Tibial nerve (tissue), 4 donors: ENCODE measurements at regions not wholly inside any gene's neighbourhood (a gene's known extent, or its start where the extent isn't known, plus 50 kb on each side); places are given as distances from the start of the nearest gene placed in this dataset.

Experiments used
- DNase-seq, 2 donors: peaks; one replicate each; pipeline ENCODE4 v3.0.0-alpha.2; 2019; ENCODE audit warnings: low spot score in 2 of 2
- H3K27ac ChIP-seq, 4 donors: fragments of 200-600 bp; sonication (generic) in 3 of 4; one replicate each; pipeline ENCODE4 v1.5.1; 2017 to 2019; ENCODE audit warnings: mild to moderate bottlenecking in 1 of 4
- H3K27me3 ChIP-seq, 2 donors: fragments of 200-600 bp; sonication (generic) in 1 of 2; one replicate each; pipeline versions ENCODE4 v1.5.1 to v1.6.0; 2017 to 2019
- H3K36me3 ChIP-seq, 3 donors: fragments of 200-600 bp; sonication (generic); one replicate each; pipeline ENCODE4 v1.5.1; 2018 to 2019
- H3K4me1 ChIP-seq, 4 donors: fragments of 200-600 bp; sonication (generic) in 3 of 4; one replicate each; pipeline ENCODE4 v1.5.1; 2017 to 2019
- H3K4me3 ChIP-seq, 4 donors: fragments of 200-600 bp; sonication (generic) in 3 of 4; one replicate each; pipeline ENCODE4 v1.5.1; 2017 to 2019; ENCODE audit warnings: mild to moderate bottlenecking in 1 of 4, moderate library complexity in 1 of 4
- H3K9me3 ChIP-seq, 4 donors: fragments of 200-600 bp; sonication (generic) in 3 of 4; one replicate each; pipeline ENCODE4 v1.5.1; 2017 to 2019
- CTCF ChIP-seq, 5 experiments: fragments of 200-600 bp in 3 of 5; fragments of 450-650 bp in 2 of 5; sonication (generic) in 3 of 5; IDR thresholded peaks; one replicate each; pipeline ENCODE4 v1.5.1; 2016 to 2019; ENCODE audit warnings: antibody characterized with exemption in 5 of 5, mild to moderate bottlenecking in 3 of 5, moderate library complexity in 2 of 5
- EP300 ChIP-seq, 2 donors: sonication (generic); formaldehyde crosslinking; IDR thresholded peaks; one replicate each; pipeline ENCODE4 v1.6.1; 2017; ENCODE audit warnings: antibody characterized with exemption in 2 of 2, mild to moderate bottlenecking in 1 of 2
- POLR2A ChIP-seq, 2 donors: fragments of 450-650 bp; IDR thresholded peaks; one replicate each; pipeline ENCODE4 v1.6.1; 2017; ENCODE audit warnings: antibody characterized with exemption in 2 of 2, mild to moderate bottlenecking in 2 of 2, moderate library complexity in 2 of 2
- WGBS, 2 donors: methylation state at CpG; one replicate each; pipeline ENCODE4 v1.1.5; 2018; 5-methylcytosine and 5-hydroxymethylcytosine counted together

GRCh38 chr1:106254748-106255147 lies 801.7 kb upstream of the PRMT6 start:
- WGBS, 2 donors, result 69 to 77% methylated on average over 1 of the region's 1 CpG
- H3K27me3 ChIP-seq, result no peaks in the 10 kb centered on the region
- H3K9me3 ChIP-seq, result peaks cover 0 to 1% (median 0%) of the 10 kb centered on the region in 4 donors
- H3K27ac ChIP-seq, result no peak overlapping the region
- no peaks in the 10 kb centered on the region for H3K36me3 ChIP-seq
- no peak for DNase-seq
- H3K4me1 ChIP-seq, result no peaks in the 10 kb centered on the region
- no peak overlapping the region for H3K4me3 ChIP-seq
- TF ChIP-seq EP300 (IDR thresholded peaks at IDR 0.05) (no peak), POLR2A (IDR thresholded peaks at IDR 0.05) (no peak), CTCF (IDR thresholded peaks at IDR 0.05) (no peak)

GRCh38 chr1:106266786-106267185 lies 789.7 kb upstream of the PRMT6 start:
- H3K9me3 ChIP-seq, result peaks cover 0 to 16% (median 0%) of the 10 kb centered on the region in 4 donors
- no peaks in the 10 kb centered on the region for H3K36me3 ChIP-seq
- no peak overlapping the region for H3K4me3 ChIP-seq
- H3K27ac ChIP-seq, result no peak overlapping the region
- no peaks in the 10 kb centered on the region for H3K27me3 ChIP-seq
- no peaks in the 10 kb centered on the region for H3K4me1 ChIP-seq
- no peak for DNase-seq
- TF ChIP-seq POLR2A (IDR thresholded peaks at IDR 0.05) (no peak), CTCF (IDR thresholded peaks at IDR 0.05) (no peak), EP300 (IDR thresholded peaks at IDR 0.05) (no peak)
- 55 to 56% methylated on average over 3 of the region's 3 CpGs for WGBS, 2 donors

GRCh38 chr1:106268070-106268469 lies 788.4 kb upstream of the PRMT6 start:
- TF ChIP-seq CTCF (IDR thresholded peaks at IDR 0.05), result no peak
- no peak for TF ChIP-seq EP300 (IDR thresholded peaks at IDR 0.05)
- no peak for TF ChIP-seq POLR2A (IDR thresholded peaks at IDR 0.05)
- no peak for DNase-seq
- WGBS, 2 donors, result 39 to 43% methylated on average over 5 of the region's 5 CpGs

GRCh38 chr1:106276871-106277270 lies 779.6 kb upstream of the PRMT6 start:
- Histone ChIP-seq H3K4me3 (no peak overlapping the region), H3K27ac (no peak overlapping the region), H3K9me3 (peaks cover 0 to 6% (median 0%) of the 10 kb centered on the region in 4 donors), H3K36me3 (no peaks in the 10 kb centered on the region), H3K27me3 (no peaks in the 10 kb centered on the region), H3K4me1 (no peaks in the 10 kb centered on the region)
- no peak for DNase-seq
- TF ChIP-seq CTCF (IDR thresholded peaks at IDR 0.05) (no peak), POLR2A (IDR thresholded peaks at IDR 0.05) (no peak), EP300 (IDR thresholded peaks at IDR 0.05) (no peak)
- 27 to 57% methylated on average over 1 of the region's 1 CpG for WGBS, 2 donors

More at GRCh38 chr1:106268070-106268469, 788.4 kb upstream of the PRMT6 start:
- Histone ChIP-seq H3K4me1 (no peaks in the 10 kb centered on the region), H3K27me3 (no peaks in the 10 kb centered on the region), H3K4me3 (no peak overlapping the region), H3K36me3 (no peaks in the 10 kb centered on the region), H3K27ac (no peak overlapping the region), H3K9me3 (peaks cover 0 to 16% (median 0%) of the 10 kb centered on the region in 4 donors)

- TF ChIP-seq EP300 (IDR thresholded peaks at IDR 0.05) (no peak), POLR2A (IDR thresholded peaks at IDR 0.05) (no peak), CTCF (IDR thresholded peaks at IDR 0.05) (no peak)
- WGBS, 2 donors, result 84 to 90% methylated on average over 4 of the region's 4 CpGs
- H3K9me3 ChIP-seq, result peaks cover 0 to 12% (median 0%) of the 10 kb centered on the region in 4 donors
- no peak for DNase-seq
- no peaks in the 10 kb centered on the region for H3K27me3 ChIP-seq
- no peaks in the 10 kb centered on the region for H3K4me1 ChIP-seq
- H3K4me3 ChIP-seq, result no peak overlapping the region
- H3K36me3 ChIP-seq, result no peaks in the 10 kb centered on the region
- H3K27ac ChIP-seq, result no peak overlapping the region
These were observed 778.7 kb upstream of the PRMT6 start for GRCh38 chr1:106277786-106278185.
